ENCODE measurements at regions not wholly inside any gene's neighbourhood (a gene's known extent, or its start where the extent isn't known, plus 50 kb on each side); places are given as distances from the start of the nearest gene placed in this dataset.

- TF ChIP-seq POLR2A (IDR thresholded peaks at IDR 0.05): no peak
- TF ChIP-seq CTCF (IDR thresholded peaks at IDR 0.05): no peak
Observed at GRCh38 chr14:89574420-89574819, 157.4 kb upstream of the FOXN3 start.

Data from suprapubic skin (tissue), 3 donors.